SU-DHL-6 (cell line): ENCODE measurements at regions not wholly inside any gene's neighbourhood (a gene's known extent, or its start where the extent isn't known, plus 50 kb on each side); places are given as distances from the start of the nearest gene placed in this dataset.
A peak's percentile ranks its signal among the peaks of the same experiment; 100 is the strongest.

Source experiments
- H2AFZ ChIP-seq: fragments of 200-600 bp; sonication (generic); 2 replicates; pipeline ENCODE4 v1.6.1; 2014; ENCODE audit warnings: low read depth, mild to moderate bottlenecking, moderate library complexity, mixed read lengths, antibody characterized with exemption, low read length; ENCODE audit not compliant: severe bottlenecking
- H3F3A ChIP-seq: fragments of 200-600 bp; shearing (Covaris generic); 2 replicates; pipeline ENCODE4 v1.6.0; 2016; ENCODE audit warnings: antibody characterized with exemption, mild to moderate bottlenecking; ENCODE audit not compliant: insufficient read depth
- H3K27ac ChIP-seq: fragments of 200-600 bp; sonication (generic); 2 replicates; pipeline ENCODE4 v1.5.1; 2016; ENCODE audit warnings: low read depth, mild to moderate bottlenecking, low read length, moderate library complexity, mixed read lengths
- H3K27me3 ChIP-seq: fragments of 200-600 bp; sonication (generic), shearing (Covaris generic); 2 replicates; pipeline ENCODE4 v1.6.0; 2014; ENCODE audit warnings: mild to moderate bottlenecking, low read length
- H3K36me3 ChIP-seq: fragments of 200-600 bp; sonication (generic); 2 replicates; pipeline ENCODE4 v1.6.1; 2014; ENCODE audit warnings: mild to moderate bottlenecking, low read length, mixed read lengths
- H3K4me2 ChIP-seq: fragments of 300-600, 200-600 bp; shearing (Covaris generic), sonication (generic); 2 replicates; pipeline ENCODE4 v1.6.0; 2014; ENCODE audit warnings: low read length, low read depth, mild to moderate bottlenecking; ENCODE audit not compliant: poor library complexity, severe bottlenecking
- H3K4me3 ChIP-seq: fragments of 200-600 bp; sonication (generic); 2 replicates; pipeline ENCODE4 v1.5.1; 2014; ENCODE audit warnings: antibody characterized with exemption, low read length, mild to moderate bottlenecking, mixed read lengths; ENCODE audit not compliant: insufficient read depth, poor library complexity, severe bottlenecking
- H3K79me2 ChIP-seq: fragments of 200-600 bp; sonication (generic); 2 replicates; pipeline ENCODE4 v1.6.1; 2014; ENCODE audit warnings: mild to moderate bottlenecking, low read length, moderate library complexity; ENCODE audit not compliant: insufficient read depth
- H3K9ac ChIP-seq: fragments of 200-600 bp; sonication (generic); 2 replicates; pipeline ENCODE4 v1.7.0; 2014; ENCODE audit warnings: mild to moderate bottlenecking, low read length
- H3K9me2 ChIP-seq: fragments of 200-600 bp; sonication (generic); replicated peaks from 2 replicates; pipeline ENCODE4 v1.6.1; 2014; ENCODE audit warnings: low read length; ENCODE audit not compliant: insufficient read depth
- H3K9me3 ChIP-seq: fragments of 200-600 bp; sonication (generic); 2 replicates; pipeline ENCODE4 v1.6.1; 2014; ENCODE audit warnings: low read length, mixed read lengths; ENCODE audit not compliant: insufficient read depth
- H4K20me1 ChIP-seq: fragments of 200-600 bp; sonication (generic); 2 replicates; pipeline ENCODE4 v1.6.1; 2014; ENCODE audit warnings: low read depth, mild to moderate bottlenecking, antibody characterized with exemption, low read length, moderate library complexity, mixed read lengths
- CTCF ChIP-seq: fragments of 200-600 bp; sonication (generic); IDR thresholded peaks from one replicate; pipeline ENCODE4 v1.5.1; 2017; ENCODE audit warnings: antibody characterized with exemption, mild to moderate bottlenecking, low read length, moderate library complexity; ENCODE audit not compliant: insufficient read depth, poor library complexity, severe bottlenecking
- EZH2phosphoT487 ChIP-seq: fragments of 200-600 bp; sonication (generic), shearing (Covaris generic); conservative IDR thresholded peaks from 2 replicates; pipeline ENCODE4 v1.6.1; 2018; ENCODE audit warnings: mild to moderate bottlenecking, antibody characterized with exemption, low read length, moderate library complexity, mixed read lengths

GRCh38 chr14:22230517-22230916, 358.5 kb downstream of the DAD1 start:
- no peak overlapping the region for H2AFZ ChIP-seq
- no peaks in the 10 kb centered on the region for H3K9me2 ChIP-seq
- peaks cover 5% of the 10 kb centered on the region; the same call in 1 of the 2 replicates for H3K9me3 ChIP-seq
- H3K4me3 ChIP-seq, result no peak overlapping the region
- H3K9ac ChIP-seq, result no peak overlapping the region
- H3K4me2 ChIP-seq, result peak overlapping the region; percentile 32
- no peaks in the 10 kb centered on the region for H3K79me2 ChIP-seq
- H3K27ac ChIP-seq, result peak overlapping the region; percentile 43
- peaks cover 9% of the 10 kb centered on the region; the same call in 1 of the 2 replicates for H3F3A ChIP-seq
- H3K27me3 ChIP-seq, result no peaks in the 10 kb centered on the region
- TF ChIP-seq EZH2phosphoT487, result no peak
- TF ChIP-seq CTCF, result no peak
- H3K36me3 ChIP-seq, result no peaks in the 10 kb centered on the region
- H4K20me1 ChIP-seq, result no peaks in the 10 kb centered on the region

- Histone ChIP-seq H3K9ac (peak overlapping the region; percentile 17; the same call in 1 of the 2 replicates), H2AFZ (peak overlapping the region; percentile 89), H3K4me2 (peak overlapping the region; percentile 54), H3K27ac (peak overlapping the region; percentile 23), H3F3A (peaks cover 9% of the 10 kb centered on the region; the same call in 1 of the 2 replicates), H3K27me3 (no peaks in the 10 kb centered on the region), H4K20me1 (no peaks in the 10 kb centered on the region), H3K9me3 (peaks cover under 1% of the 10 kb centered on the region; the same call in 1 of the 2 replicates), H3K79me2 (no peaks in the 10 kb centered on the region), H3K36me3 (no peaks in the 10 kb centered on the region), H3K9me2 (no peaks in the 10 kb centered on the region), H3K4me3 (peak overlapping the region; percentile 11)
- TF ChIP-seq CTCF, result no peak
Measured at GRCh38 chr14:22227084-22227483, 361.9 kb downstream of the DAD1 start.

GRCh38 chr14:22226381-22226780, 362.6 kb downstream of the DAD1 start:
- Histone ChIP-seq H3K27ac (peak overlapping the region; percentile 23), H2AFZ (peak overlapping the region; percentile 89), H3K4me2 (peak overlapping the region; percentile 54), H3K9me3 (no peaks in the 10 kb centered on the region), H3K4me3 (peak overlapping the region; percentile 11), H3K9me2 (no peaks in the 10 kb centered on the region), H3K9ac (peak overlapping the region; percentile 17; the same call in 1 of the 2 replicates), H3K79me2 (no peaks in the 10 kb centered on the region), H3K27me3 (no peaks in the 10 kb centered on the region), H3F3A (peaks cover 9% of the 10 kb centered on the region; the same call in 1 of the 2 replicates), H4K20me1 (no peaks in the 10 kb centered on the region), H3K36me3 (no peaks in the 10 kb centered on the region)
- no peak for TF ChIP-seq EZH2phosphoT487
- peak; percentile 62 for TF ChIP-seq CTCF
